ENCODE measurements at regions not wholly inside any gene's neighbourhood (a gene's known extent, or its start where the extent isn't known, plus 50 kb on each side); places are given as distances from the start of the nearest gene placed in this dataset.
"Not testable (repeated sequence)": the region's sequence is repeated elsewhere in the genome, so short reads cannot be mapped to it uniquely, and the experiment has no call there.

GRCh38 chrX:18002791-18003190, 141.7 kb upstream of the RAI2 start:
- DNase-seq = no peak

DNA sequence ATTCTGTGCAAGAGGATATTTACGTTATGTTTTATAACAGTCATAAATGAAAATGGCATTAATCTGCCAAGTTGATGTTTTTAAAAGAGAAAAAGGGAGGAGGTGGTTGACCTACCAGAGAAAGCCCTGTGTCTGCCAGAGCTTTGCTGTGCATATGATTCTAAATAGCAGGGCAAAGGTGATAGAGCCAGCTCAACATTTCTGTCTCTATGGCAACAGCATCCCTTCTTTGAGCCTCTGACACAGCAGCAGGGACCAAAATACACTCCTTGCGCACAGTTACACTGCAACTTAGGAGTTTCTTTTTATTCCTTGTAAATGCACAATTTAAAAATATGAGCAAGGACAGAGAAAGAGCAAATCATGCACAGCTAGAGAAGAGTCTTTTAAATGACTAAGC, 133.3 kb upstream of the RAI2 start:
- no peak for DNase-seq

- no peak for DNase-seq
Observed at GRCh38 chrX:17993062-17993461, 132.0 kb upstream of the RAI2 start.

DNA sequence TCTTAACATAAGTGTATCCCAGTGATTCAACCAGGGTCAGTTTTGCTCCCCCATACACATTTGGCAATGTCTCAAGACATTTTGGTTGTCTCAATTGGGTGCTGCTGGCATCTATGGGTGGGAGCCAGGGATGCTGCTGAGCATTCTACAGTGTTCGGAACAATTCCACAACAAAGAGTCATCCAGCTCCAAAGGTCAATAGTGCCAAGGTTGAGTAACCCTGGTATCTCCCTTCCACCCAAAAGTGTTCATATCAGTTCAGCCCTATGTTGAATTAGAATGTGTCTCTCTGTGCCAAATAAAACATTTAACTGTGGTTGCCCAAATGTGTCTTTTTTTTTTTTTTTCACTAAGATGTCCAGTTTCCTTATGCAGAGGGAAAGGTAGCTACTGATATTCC, 129.4 kb upstream of the RAI2 start:
- DNase-seq = no peak

- DNase-seq = no peak
Observed at GRCh38 chrX:17987783-17988182, 126.7 kb upstream of the RAI2 start.

- no peak for DNase-seq
Observed at GRCh38 chrX:17986977-17987376, 125.9 kb upstream of the RAI2 start.

DNA sequence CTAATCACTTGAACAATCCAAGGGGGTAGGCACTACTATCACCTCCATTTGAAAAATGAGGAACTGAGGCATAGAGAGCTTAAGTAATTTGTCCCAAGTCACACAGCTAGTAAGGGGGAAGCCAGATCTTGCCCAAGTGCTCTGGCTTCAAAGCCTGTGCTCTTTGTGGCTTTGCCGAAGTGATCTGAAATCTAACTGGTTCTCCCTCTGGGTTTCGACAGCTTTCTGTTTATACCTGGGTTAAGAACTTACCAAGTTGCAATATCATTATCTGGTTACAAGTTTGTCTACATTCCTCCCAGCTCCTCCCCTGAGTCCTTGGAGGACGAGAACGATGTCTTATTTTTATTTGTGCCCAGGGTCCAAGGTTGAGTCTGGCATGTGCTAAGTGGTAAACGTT, 125.3 kb upstream of the RAI2 start:
- no peak for DNase-seq

- no peak for DNase-seq
Observed at GRCh38 chrX:17984415-17984814, 123.3 kb upstream of the RAI2 start.

DNA sequence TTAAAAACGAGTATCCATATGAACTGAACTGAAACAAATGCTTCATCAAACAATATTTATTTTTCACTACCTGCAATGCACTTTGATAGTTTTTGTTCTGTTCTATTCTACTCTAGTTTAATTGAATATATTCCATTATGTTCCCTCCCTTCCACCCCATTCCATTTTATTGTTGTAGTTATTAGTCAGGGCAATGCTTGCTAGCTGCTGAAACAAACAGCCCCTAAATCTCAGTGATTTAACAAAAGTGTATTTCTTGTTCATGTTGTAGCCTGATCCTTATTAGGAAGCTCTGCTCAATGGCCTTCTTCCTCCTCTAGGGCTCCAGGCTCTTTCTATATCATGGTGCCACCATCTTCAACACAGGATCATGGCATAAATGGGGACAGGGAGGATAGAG, 122.3 kb upstream of the RAI2 start:
- DNase-seq = no peak

- DNase-seq = no peak
Observed at GRCh38 chrX:17977696-17978095, 116.6 kb upstream of the RAI2 start.

DNA sequence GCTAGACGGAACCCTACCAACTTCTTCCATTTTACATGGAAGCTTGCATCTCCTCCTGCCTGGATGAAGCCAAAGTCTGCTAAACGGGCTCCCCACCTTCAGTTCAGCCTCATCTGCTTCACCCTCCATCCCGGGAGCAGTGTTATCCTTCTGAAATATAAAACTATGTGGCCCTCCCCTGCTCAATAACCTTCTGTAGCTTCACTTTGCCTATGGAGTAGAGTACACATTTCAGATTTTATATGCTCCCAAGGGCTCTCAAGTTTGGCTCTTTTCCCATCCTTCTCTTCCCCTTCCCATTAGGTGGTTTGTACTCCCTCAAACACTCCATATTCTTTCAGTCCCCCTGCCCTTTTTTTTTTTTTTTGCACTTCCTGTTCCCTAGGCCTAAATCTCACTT, 115.9 kb upstream of the RAI2 start:
- no peak for DNase-seq

GRCh38 chrX:17975349-17975748, 114.3 kb upstream of the RAI2 start:
- not testable (repeated sequence) for DNase-seq

GRCh38 chrX:17968367-17968766, 107.3 kb upstream of the RAI2 start:
- no peak for DNase-seq

DNA sequence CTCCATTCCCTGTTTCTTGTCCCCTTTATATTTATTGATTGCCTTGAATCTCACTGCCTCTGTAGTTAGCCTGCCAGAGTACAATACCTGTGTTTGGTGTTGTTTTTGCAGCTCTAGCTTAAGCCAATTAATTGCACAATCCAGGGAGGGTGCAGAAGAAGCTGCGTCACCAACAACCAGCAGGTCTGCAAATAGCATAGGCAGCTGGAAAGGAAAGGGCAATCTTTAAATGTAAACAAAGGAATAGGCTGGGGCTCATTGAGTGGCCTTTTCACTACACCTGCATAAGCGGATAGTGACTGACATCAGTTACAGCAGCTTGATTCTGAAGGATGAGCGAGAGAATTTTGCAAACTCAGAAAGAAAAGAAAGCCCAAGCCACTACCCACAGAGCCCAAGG, 106.8 kb upstream of the RAI2 start:
- no peak for DNase-seq

DNA sequence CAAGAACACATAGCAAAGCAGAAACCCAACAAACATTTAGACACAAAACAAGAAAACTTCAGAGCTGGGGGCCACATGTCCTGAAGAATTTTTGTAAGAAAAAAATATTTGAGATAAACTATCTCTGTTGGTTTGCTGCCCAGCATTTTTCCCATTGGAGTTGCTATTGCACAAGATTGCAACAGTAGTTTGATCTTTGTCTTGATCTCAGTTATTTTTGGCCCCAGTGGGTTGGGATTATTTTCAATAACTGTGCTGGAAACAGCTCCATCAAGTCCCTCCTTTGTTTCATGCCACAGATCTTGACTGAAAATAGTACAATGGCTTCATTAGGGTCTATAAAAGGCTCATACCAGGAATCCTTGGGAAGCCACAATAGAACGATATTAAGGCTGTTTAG, 103.8 kb upstream of the RAI2 start:
- DNase-seq = no peak

GRCh38 chrX:17960891-17961290, 99.8 kb upstream of the RAI2 start:
- no peak for DNase-seq

- peak; percentile 3 for DNase-seq
Observed at GRCh38 chrX:17944833-17945497, 83.9 kb upstream of the RAI2 start.

- DNase-seq = not testable (repeated sequence)
Observed at GRCh38 chrX:17941171-17941570, 80.1 kb upstream of the RAI2 start.

GRCh38 chrX:17939724-17940123, 78.6 kb upstream of the RAI2 start:
- DNase-seq = no peak

- no peak for DNase-seq
Observed at GRCh38 chrX:17933856-17934255, 72.8 kb upstream of the RAI2 start.

DNA sequence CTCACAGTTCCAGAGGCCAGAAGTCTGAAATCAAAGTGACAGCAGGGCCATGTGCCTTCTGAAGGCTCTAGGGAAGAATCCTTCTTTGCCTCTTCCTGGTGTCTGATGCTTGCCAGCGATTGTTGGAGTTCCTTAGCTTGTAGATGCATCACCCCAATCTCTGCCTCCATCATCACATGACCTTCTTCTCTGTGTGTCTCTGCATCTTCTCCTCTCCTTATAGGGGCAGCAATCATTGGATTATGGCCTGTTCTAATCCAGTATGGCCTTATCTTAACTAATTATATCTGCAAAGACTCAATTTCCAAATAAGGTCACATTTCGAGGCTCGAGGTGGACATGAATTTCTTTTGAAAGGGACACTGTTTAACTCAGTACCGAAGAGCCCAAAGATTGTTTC, 71.7 kb upstream of the RAI2 start:
- DNase-seq = no peak

GRCh38 chrX:17931855-17932254, 70.8 kb upstream of the RAI2 start:
- DNase-seq = no peak

- no peak for DNase-seq
Observed at GRCh38 chrX:17930850-17931249, 69.8 kb upstream of the RAI2 start.

- peak; percentile 8 for DNase-seq
Observed at GRCh38 chrX:17923546-17923945, 62.4 kb upstream of the RAI2 start.

DNA sequence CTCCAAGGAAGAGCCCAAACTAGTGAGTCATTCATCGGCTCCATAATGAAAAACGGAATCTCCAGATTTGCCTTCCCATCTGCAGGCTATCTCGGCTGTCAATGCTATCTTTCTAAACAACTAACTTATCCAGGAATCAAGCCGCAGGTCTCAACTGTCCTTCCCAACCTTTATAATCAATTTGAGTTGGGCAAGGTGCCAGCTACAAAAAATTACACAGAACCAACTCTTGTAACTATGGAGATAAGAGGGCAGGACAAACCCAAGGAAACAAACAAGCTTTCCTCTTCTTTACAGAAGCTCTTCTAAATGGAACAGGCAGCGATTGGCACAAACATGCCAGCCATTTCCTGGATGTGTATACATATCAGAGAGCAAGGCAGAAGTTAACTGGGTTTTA, 61.2 kb upstream of the RAI2 start:
- no peak for DNase-seq
